H1 (cell line): ENCODE measurements at regions not wholly inside any gene's neighbourhood (a gene's known extent, or its start where the extent isn't known, plus 50 kb on each side); places are given as distances from the start of the nearest gene placed in this dataset.

ENCODE experiments used
- CTCF ChIA-PET: fragments of 300-600 bp; sonication (Branson Sonifier 250); formaldehyde crosslinking; loops from one replicate; lab custom pipeline; 2021; ENCODE audit not compliant: partially characterized antibody; lab: Charles Lee
- POLR2A ChIA-PET: fragments of 300-600 bp; sonication (Branson Sonifier 250); formaldehyde crosslinking; loops from one replicate; lab custom pipeline; 2021; ENCODE audit warnings: inconsistent platforms; ENCODE audit not compliant: partially characterized antibody; lab: Charles Lee
- DNase-seq, 2 experiments: peaks; one replicate each; pipeline versions ENCODE4 v3.0.0 to v3.0.0-alpha.2; 2010 to 2022; ENCODE audit warnings: low spot score in 2 of 2, low read depth in 1 of 2, mixed read lengths in 1 of 2
- FAIRE-seq: peaks from 2 replicates; lab custom pipeline; 2011; peaks lifted over from hg19 to GRCh38; lab: Jason Lieb, UNC
- H2AFZ ChIP-seq: 2 replicates; pipeline ENCODE4 v1.8.1; 2012; ENCODE audit warnings: low read length, inconsistent platforms
- H2AK5ac ChIP-seq: 2 replicates; pipeline ENCODE4 v1.6.1; 2013; ENCODE audit warnings: low read depth, low read length
- H2BK120ac ChIP-seq: replicated peaks from 2 replicates; pipeline ENCODE3; 2013; ENCODE audit warnings: low read depth, low read length, inconsistent platforms
- H2BK12ac ChIP-seq: 2 replicates; pipeline ENCODE4 v1.6.1; 2013; ENCODE audit warnings: low read depth, low read length
- H2BK15ac ChIP-seq: 2 replicates; pipeline ENCODE4 v1.6.1; 2013; ENCODE audit warnings: low read length
- H2BK20ac ChIP-seq: 2 replicates; pipeline ENCODE4 v1.6.1; 2013; ENCODE audit warnings: low read length
- H2BK5ac ChIP-seq: 2 replicates; pipeline ENCODE4 v1.6.1; 2013; ENCODE audit warnings: low read depth, low read length
- H3K14ac ChIP-seq: 2 replicates; pipeline ENCODE4 v1.6.1; 2013; ENCODE audit warnings: inconsistent platforms; ENCODE audit not compliant: insufficient read length
- H3K18ac ChIP-seq: 2 replicates; pipeline ENCODE4 v1.6.1; 2013; ENCODE audit warnings: low read length; ENCODE audit errors: extremely low read depth
- H3K23ac ChIP-seq: 2 replicates; pipeline ENCODE4 v1.6.1; 2013; ENCODE audit warnings: inconsistent platforms; ENCODE audit not compliant: insufficient read length
- H3K23me2 ChIP-seq: 2 replicates; pipeline ENCODE4 v1.6.1; 2013; ENCODE audit warnings: low read depth, low read length
- H3K27ac ChIP-seq: 2 replicates; pipeline ENCODE4 v1.6.1; 2011; ENCODE audit warnings: low read depth, low read length, inconsistent platforms
- H3K27me3 ChIP-seq, 4 experiments: replicated peaks in 1 of 4; 1 replicate in 1 of 4; 2 replicates in 3 of 4; pipeline versions ENCODE4 v1.6.1 to v1.8.1; 2011 to 2013; ENCODE audit warnings: low read length in 3 of 4, mild to moderate bottlenecking in 3 of 4, inconsistent platforms in 2 of 4, mixed read lengths in 2 of 4, moderate library complexity in 1 of 4; ENCODE audit not compliant: control insufficient read depth in 3 of 4, insufficient read depth in 3 of 4; ENCODE audit errors: extremely low read depth in 1 of 4
- H3K36me3 ChIP-seq, 4 experiments: 2 replicates each; pipeline versions ENCODE4 v1.6.1 to v1.8.1; 2011 to 2013; ENCODE audit warnings: mild to moderate bottlenecking in 4 of 4, low read length in 3 of 4, moderate library complexity in 2 of 4, control low read depth in 1 of 4, inconsistent platforms in 1 of 4; ENCODE audit not compliant: insufficient read depth in 4 of 4, control insufficient read depth in 2 of 4
- H3K4ac ChIP-seq: replicated peaks from 2 replicates; pipeline ENCODE3; 2013; ENCODE audit warnings: low read length, low read depth, mixed read lengths, inconsistent platforms; ENCODE audit not compliant: insufficient read length
- H3K4me1 ChIP-seq, 4 experiments: replicated peaks in 1 of 4; 1 replicate in 1 of 4; 2 replicates in 3 of 4; pipeline versions ENCODE4 v1.6.1 to v1.8.1; 2011 to 2013; ENCODE audit warnings: low read length in 3 of 4, inconsistent platforms in 2 of 4, mixed read lengths in 1 of 4; ENCODE audit not compliant: insufficient read depth in 4 of 4, control insufficient read depth in 3 of 4
- H3K4me2 ChIP-seq, 2 experiments: 2 replicates each; pipeline versions ENCODE4 v1.6.1 to v1.8.1; 2011 to 2013; ENCODE audit warnings: low read depth in 2 of 2, low read length in 2 of 2, control low read depth in 1 of 2, inconsistent platforms in 1 of 2, mild to moderate bottlenecking in 1 of 2; ENCODE audit not compliant: insufficient read depth in 1 of 2
- H3K4me3 ChIP-seq, 4 experiments: fragments of 200-600, 300-600 bp in 1 of 4; sonication (generic), shearing (Covaris generic), sonication (Bioruptor Twin) in 1 of 4; 2 replicates each; pipeline versions ENCODE4 v1.5.1 to v1.8.1; 2011 to 2016; ENCODE audit warnings: low read length in 4 of 4, low read depth in 3 of 4, control low read depth in 2 of 4, inconsistent platforms in 2 of 4, mild to moderate bottlenecking in 2 of 4, mixed read lengths in 1 of 4, moderate library complexity in 1 of 4; ENCODE audit not compliant: insufficient read depth in 2 of 4; ENCODE audit errors: extremely low read depth in 1 of 4
- H3K56ac ChIP-seq: replicated peaks from 2 replicates; pipeline ENCODE3; 2013; ENCODE audit warnings: low read depth, mild to moderate bottlenecking, mixed read lengths, low read length, inconsistent platforms; ENCODE audit not compliant: insufficient read length
- H3K79me1 ChIP-seq: 2 replicates; pipeline ENCODE4 v1.6.1; 2013; ENCODE audit warnings: low read depth, low read length, control low read depth
- H3K79me2 ChIP-seq, 2 experiments: 2 replicates each; pipeline versions ENCODE4 v1.6.1 to v1.8.1; 2012 to 2013; ENCODE audit warnings: low read length in 2 of 2, mild to moderate bottlenecking in 2 of 2, inconsistent platforms in 1 of 2; ENCODE audit not compliant: insufficient read depth in 2 of 2, control insufficient read depth in 1 of 2
- H3K9ac ChIP-seq, 4 experiments: replicated peaks in 1 of 4; 1 replicate in 1 of 4; 2 replicates in 3 of 4; pipeline versions ENCODE4 v1.6.1 to v1.8.1; 2011 to 2013; ENCODE audit warnings: low read depth in 3 of 4, low read length in 3 of 4, control low read depth in 2 of 4, mild to moderate bottlenecking in 2 of 4, moderate library complexity in 2 of 4, inconsistent platforms in 1 of 4; ENCODE audit errors: extremely low read depth in 1 of 4
- H3K9me3 ChIP-seq, 2 experiments: 2 replicates each; pipeline versions ENCODE4 v1.6.1 to v1.8.1; 2012 to 2013; ENCODE audit warnings: mild to moderate bottlenecking in 2 of 2, moderate library complexity in 2 of 2, control low read depth in 1 of 2, inconsistent platforms in 1 of 2, low read depth in 1 of 2, low read length in 1 of 2, mixed read lengths in 1 of 2; ENCODE audit not compliant: insufficient read depth in 2 of 2
- H4K20me1 ChIP-seq, 2 experiments: replicated peaks in 1 of 2; 2 replicates each; pipeline versions ENCODE3 to v1.8.1; 2011 to 2013; ENCODE audit warnings: inconsistent platforms in 2 of 2, low read length in 2 of 2, mild to moderate bottlenecking in 1 of 2; ENCODE audit not compliant: insufficient read depth in 2 of 2, control insufficient read depth in 1 of 2
- H4K5ac ChIP-seq: 2 replicates; pipeline ENCODE4 v1.6.1; 2013; ENCODE audit warnings: low read length, low read depth, mixed read lengths, inconsistent platforms; ENCODE audit not compliant: insufficient read length
- H4K8ac ChIP-seq: 2 replicates; pipeline ENCODE4 v1.8.0; 2013; ENCODE audit warnings: mild to moderate bottlenecking, moderate library complexity, low read length, inconsistent platforms; ENCODE audit not compliant: insufficient read depth; ENCODE audit errors: extremely low read depth
- H4K91ac ChIP-seq: replicated peaks from 2 replicates; pipeline ENCODE3; 2013; ENCODE audit warnings: low read length, mixed read lengths, inconsistent platforms; ENCODE audit not compliant: insufficient read length
- BRCA1 ChIP-seq: IDR thresholded peaks from 2 replicates; pipeline ENCODE4 v1.6.1; 2012; ENCODE audit warnings: low read depth, low read length, improper control_type of control experiment
- CREB1 ChIP-seq: IDR thresholded peaks from 2 replicates; pipeline ENCODE4 v1.6.1; 2012; ENCODE audit warnings: inconsistent platforms
- HDAC2 ChIP-seq, 2 experiments: fragments of 300-600 bp in 1 of 2; sonication (generic) in 1 of 2; IDR thresholded peaks; 2 replicates each; pipeline ENCODE4 v1.6.1; 2011 to 2012; ENCODE audit warnings: low read depth in 2 of 2, low read length in 2 of 2, mild to moderate bottlenecking in 2 of 2, moderate library complexity in 2 of 2, borderline replicate concordance in 1 of 2, inconsistent platforms in 1 of 2
- RFX5 ChIP-seq: IDR thresholded peaks from 2 replicates; pipeline ENCODE4 v1.6.1; 2011; ENCODE audit warnings: low read depth, low read length, improper control_type of control experiment, borderline replicate concordance
- RXRA ChIP-seq: IDR thresholded peaks from 2 replicates; pipeline ENCODE4 v1.6.1; 2011; ENCODE audit warnings: low read depth, mild to moderate bottlenecking, low read length, moderate library complexity; ENCODE audit not compliant: insufficient read depth
- WGBS, 2 experiments: shearing (Covaris generic) in 1 of 2; methylation state at CpG; one replicate each; pipeline versions ENCODE4 v1.1.6 to v1.1.7; 2013 to 2015; ENCODE audit warnings: low lambda C conversion rate in 2 of 2, mixed read lengths in 2 of 2, inconsistent platforms in 1 of 2, low coverage in 1 of 2, missing lambda C conversion rate in 1 of 2; ENCODE audit not compliant: insufficient replicate concordance in 2 of 2, insufficient coverage in 1 of 2, insufficient read length in 1 of 2; ENCODE audit errors: extremely low coverage in 1 of 2, missing lambda C conversion rate in 1 of 2; 5-methylcytosine and 5-hydroxymethylcytosine counted together

GRCh38 chr16:55008836-55009510 is 78.3 kb downstream of the IRX5 start:
- Histone ChIP-seq H3K9me3 (no peaks in the 10 kb centered on the region), H4K5ac (no peak overlapping the region), H2BK120ac (no peak overlapping the region), H3K18ac (no peak overlapping the region), H3K9ac (no peak overlapping the region), H3K27me3 (no peaks in the 10 kb centered on the region), H3K79me2 (no peaks in the 10 kb centered on the region), H3K4ac (no peak overlapping the region), H3K27ac (no peak overlapping the region), H2BK12ac (no peak overlapping the region), H3K23me2 (no peaks in the 10 kb centered on the region), H2AK5ac (no peak overlapping the region), H3K79me1 (no peaks in the 10 kb centered on the region), H3K4me2 (no peak overlapping the region), H4K91ac (no peak overlapping the region), H2BK15ac (no peak overlapping the region), H4K8ac (no peak overlapping the region; the same call in 1 of the 2 replicates), H2AFZ (no peak overlapping the region), H2BK20ac (no peak overlapping the region), H2BK5ac (no peak overlapping the region), H3K23ac (no peak overlapping the region), H3K36me3 (no peaks in the 10 kb centered on the region), H3K4me1 (no peaks in the 10 kb centered on the region), H3K56ac (no peak overlapping the region), H3K4me3 (no peak overlapping the region), H3K14ac (no peak overlapping the region), H4K20me1 (no peaks in the 10 kb centered on the region)
- DNase-seq (no peak), FAIRE-seq (no peak)
- POLR2A ChIA-PET, result no interaction called here
- TF ChIP-seq RXRA, result no peak
- no peak for TF ChIP-seq HDAC2 (IDR thresholded peaks at IDR 0.05; ENCODE audit: borderline replicate concordance in 1 of 2, low read depth in 2 of 2, low read length in 2 of 2)
- TF ChIP-seq RFX5, result no peak
- no peak for TF ChIP-seq BRCA1
- TF ChIP-seq CREB1, result no peak
- CTCF ChIA-PET, result interaction anchor here (2.5 kb wide), 1 partner anchor 26 kb away, joined by 15 read pairs; no protein-coding TSS in a partner anchor
- 92% methylated on average over 12 of the region's 15 CpGs; no CpG with 5 or more reads in 1 of the 2 experiments for WGBS, 2 experiments
